Omental fat pad (tissue), 3 donors: ENCODE measurements at regions not wholly inside any gene's neighbourhood (a gene's known extent, or its start where the extent isn't known, plus 50 kb on each side); places are given as distances from the start of the nearest gene placed in this dataset. TPM values are rescaled to one million over a fixed set of nuclear protein-coding genes. Genes with fewer than 3 reads are reported as not detected.

Experiments
- ATAC-seq: fragments of 150-250 bp; one replicate; pipeline ENCODE4 v1.9.1; 2016; ENCODE audit warnings: mild to moderate bottlenecking, moderate library complexity; ENCODE audit not compliant: low FRiP score
- DNase-seq: peaks from one replicate; pipeline ENCODE4 v3.0.0-alpha.2; 2019; ENCODE audit warnings: low spot score
- small RNA-seq: library from RNA; depleted of rRNA; stranded (forward); fragments of <200 nt; gene quantifications from one replicate; pipeline ENCODE3, GENCODE V24; 2016
- TF ChIP-seq, protein P1 (sequence below), 3 donors: fragments of 450-650 bp; IDR thresholded peaks; one replicate each; pipeline ENCODE4 v1.5.1; 2016 to 2017; ENCODE audit warnings: antibody characterized with exemption in 3 of 3, mild to moderate bottlenecking in 3 of 3, moderate library complexity in 2 of 3

DNA sequence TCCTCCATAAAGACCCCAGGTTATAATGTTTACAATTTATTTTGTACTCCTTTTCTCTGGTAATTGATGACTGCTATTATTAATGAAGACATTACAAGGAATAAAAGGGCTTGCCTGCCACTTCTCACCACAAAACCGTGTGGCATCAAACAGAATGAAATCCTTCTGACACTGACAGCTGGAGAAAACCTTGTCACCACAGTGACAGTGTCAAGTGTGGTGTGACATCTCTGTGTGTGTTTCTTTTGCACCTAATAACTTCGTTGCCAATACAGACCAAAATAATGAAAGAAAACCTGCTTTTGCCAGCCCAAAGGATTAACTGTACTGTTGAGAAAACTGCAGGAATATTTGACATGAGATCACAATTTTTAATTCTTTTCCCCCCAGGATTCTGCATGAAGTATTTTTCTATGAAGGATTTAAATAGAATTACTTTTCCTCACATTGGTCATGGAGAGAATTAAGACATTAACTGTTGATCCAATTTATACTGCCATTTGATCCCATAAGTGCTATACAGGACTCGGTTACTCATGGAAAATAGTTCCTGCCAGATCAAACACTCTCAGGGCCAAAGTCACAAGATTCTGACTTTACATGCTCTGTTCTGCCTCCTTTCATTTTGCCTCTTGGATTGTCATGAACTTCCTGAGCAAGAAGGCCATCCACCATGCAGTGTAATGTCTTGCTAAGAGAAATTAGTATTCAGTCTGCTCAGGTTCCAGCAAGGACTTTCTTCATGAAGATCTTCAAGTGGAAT is 60.4 kb upstream of the IFNG-AS1 start:
- ATAC-seq (no peak), DNase-seq (no peak)
- TF ChIP-seq, protein P1, sequence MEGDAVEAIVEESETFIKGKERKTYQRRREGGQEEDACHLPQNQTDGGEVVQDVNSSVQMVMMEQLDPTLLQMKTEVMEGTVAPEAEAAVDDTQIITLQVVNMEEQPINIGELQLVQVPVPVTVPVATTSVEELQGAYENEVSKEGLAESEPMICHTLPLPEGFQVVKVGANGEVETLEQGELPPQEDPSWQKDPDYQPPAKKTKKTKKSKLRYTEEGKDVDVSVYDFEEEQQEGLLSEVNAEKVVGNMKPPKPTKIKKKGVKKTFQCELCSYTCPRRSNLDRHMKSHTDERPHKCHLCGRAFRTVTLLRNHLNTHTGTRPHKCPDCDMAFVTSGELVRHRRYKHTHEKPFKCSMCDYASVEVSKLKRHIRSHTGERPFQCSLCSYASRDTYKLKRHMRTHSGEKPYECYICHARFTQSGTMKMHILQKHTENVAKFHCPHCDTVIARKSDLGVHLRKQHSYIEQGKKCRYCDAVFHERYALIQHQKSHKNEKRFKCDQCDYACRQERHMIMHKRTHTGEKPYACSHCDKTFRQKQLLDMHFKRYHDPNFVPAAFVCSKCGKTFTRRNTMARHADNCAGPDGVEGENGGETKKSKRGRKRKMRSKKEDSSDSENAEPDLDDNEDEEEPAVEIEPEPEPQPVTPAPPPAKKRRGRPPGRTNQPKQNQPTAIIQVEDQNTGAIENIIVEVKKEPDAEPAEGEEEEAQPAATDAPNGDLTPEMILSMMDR (IDR thresholded peaks at IDR 0.05), result no peak

DNA sequence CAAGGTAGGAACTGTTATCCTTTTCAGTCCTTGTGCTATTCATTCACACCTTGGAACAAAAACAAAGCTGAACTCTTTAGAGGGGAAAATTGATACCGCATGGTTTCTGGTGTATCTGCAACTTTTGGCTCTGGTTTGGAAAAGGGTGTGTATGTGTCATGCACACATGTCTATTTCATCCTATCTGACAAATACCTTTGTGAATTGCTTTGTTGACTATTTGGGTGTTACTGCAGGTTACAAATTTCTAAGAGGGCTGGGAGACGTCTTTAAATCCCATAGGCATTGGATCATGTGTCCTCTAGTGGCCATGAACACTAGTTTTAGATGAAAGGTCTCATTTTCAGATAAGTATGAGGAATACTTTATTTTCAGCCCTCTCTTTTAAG is 59.9 kb upstream of the IFNG-AS1 start:
- DNase-seq (no peak), ATAC-seq (no peak)
- TF ChIP-seq, protein P1 (IDR thresholded peaks at IDR 0.05), result no peak

DNA sequence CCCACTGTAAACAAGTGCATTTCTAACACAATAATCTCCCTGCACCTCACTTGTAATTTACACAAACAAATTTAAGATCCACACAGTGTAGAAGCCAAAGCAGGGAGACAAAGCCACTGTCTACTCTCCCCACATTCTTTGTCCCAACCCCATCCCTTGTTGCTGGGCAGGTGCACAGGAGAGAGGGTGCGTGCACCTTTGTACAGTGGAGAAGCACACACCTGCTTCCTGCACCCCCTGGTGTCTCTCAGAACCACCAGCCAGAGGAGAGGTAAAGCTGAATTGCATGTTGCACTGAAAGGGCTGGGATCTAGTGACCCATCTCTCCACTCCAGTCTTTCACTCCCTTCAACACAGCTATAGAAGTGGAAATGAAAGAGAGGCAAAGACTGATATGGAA is 51.4 kb upstream of the IFNG-AS1 start:
- no peak for ATAC-seq
- DNase-seq, result no peak
- TF ChIP-seq, protein P1 (IDR thresholded peaks at IDR 0.05), result no peak

Small RNAs in the stretch of these regions (small RNA-seq; reads per million reads assigned to genes)
- not detected for gene AC022513.1
